ENCODE measurements at regions not wholly inside any gene's neighbourhood (a gene's known extent, or its start where the extent isn't known, plus 50 kb on each side); places are given as distances from the start of the nearest gene placed in this dataset.

- H3K79me1 ChIP-seq (ENCODE audit: low read depth, low read length), result no peaks in the 10 kb centered on the region
- CTCF ChIA-PET (ENCODE audit: partially characterized antibody), result interaction anchor here (0.5 to 2.6 kb wide), 6 partner anchors 14 to 495 kb away, joined by 3 to 9 read pairs (median 4); no protein-coding TSS in a partner anchor
- 95% methylated on average over 18 of the region's 18 CpGs; no CpG with 5 or more reads in 1 of the 2 experiments for WGBS, 2 experiments (ENCODE audit: extremely low coverage in 1 of 2, insufficient coverage in 1 of 2, insufficient read length in 1 of 2, insufficient replicate concordance in 2 of 2, low coverage in 1 of 2, low lambda C conversion rate in 2 of 2, missing lambda C conversion rate in 1 of 2)
Measured at GRCh38 chr2:120580709-120581108, 155.0 kb upstream of the GLI2 start.

More at GRCh38 chr2:120580709-120581108, 155.0 kb upstream of the GLI2 start:
- Histone ChIP-seq H3K27ac (ENCODE audit: low read depth, low read length) (no peak overlapping the region), H3K23ac (ENCODE audit: insufficient read length) (no peak overlapping the region), H3K14ac (ENCODE audit: insufficient read length) (no peak overlapping the region), H2AK5ac (ENCODE audit: low read depth, low read length) (no peak overlapping the region), H2AFZ (ENCODE audit: low read length) (no peak overlapping the region), H4K20me1 (replicated peaks in 1 of 2; ENCODE audit: control insufficient read depth in 1 of 2, insufficient read depth in 2 of 2, low read length in 2 of 2) (peaks cover 0 to 2% of the 10 kb centered on the region in 2 experiments), H3K4me2 (ENCODE audit: insufficient read depth in 1 of 2, low read depth in 2 of 2, low read length in 2 of 2) (no peak overlapping the region), H2BK12ac (ENCODE audit: low read depth, low read length) (no peak overlapping the region), H4K5ac (ENCODE audit: insufficient read length, low read depth, low read length) (no peak overlapping the region), H3K27me3 (replicated peaks in 1 of 4; ENCODE audit: control insufficient read depth in 3 of 4, extremely low read depth in 1 of 4, insufficient read depth in 3 of 4, low read length in 3 of 4) (peaks cover under 1 to 52% (median 22%) of the 10 kb centered on the region in 4 experiments), H3K36me3 (ENCODE audit: control insufficient read depth in 2 of 4, insufficient read depth in 4 of 4, low read length in 3 of 4) (no peaks in the 10 kb centered on the region), H3K18ac (ENCODE audit: extremely low read depth, low read length) (no peak overlapping the region), H3K4ac (replicated peaks; ENCODE audit: insufficient read length, low read depth, low read length) (no peak overlapping the region), H4K91ac (replicated peaks; ENCODE audit: insufficient read length, low read length) (no peak overlapping the region), H2BK15ac (ENCODE audit: low read length) (no peak overlapping the region), H3K79me2 (ENCODE audit: control insufficient read depth in 1 of 2, insufficient read depth in 2 of 2, low read length in 2 of 2) (no peaks in the 10 kb centered on the region), H2BK120ac (replicated peaks; ENCODE audit: low read depth, low read length) (no peak overlapping the region), H2BK20ac (ENCODE audit: low read length) (no peak overlapping the region; the same call in 1 of the 2 replicates), H4K8ac (ENCODE audit: extremely low read depth, insufficient read depth, low read length) (no peak overlapping the region), H3K4me3 (ENCODE audit: extremely low read depth in 1 of 4, insufficient read depth in 2 of 4, low read depth in 3 of 4, low read length in 4 of 4) (no peak overlapping the region), H3K56ac (replicated peaks; ENCODE audit: insufficient read length, low read depth, low read length) (no peak overlapping the region), H3K23me2 (ENCODE audit: low read depth, low read length) (no peaks in the 10 kb centered on the region; the same call in 1 of the 2 replicates), H3K4me1 (replicated peaks in 1 of 4; ENCODE audit: control insufficient read depth in 3 of 4, insufficient read depth in 4 of 4, low read length in 3 of 4) (peaks cover under 1 to 3% (median 2%) of the 10 kb centered on the region in 4 experiments; a peak in 5 of 7 replicates), H3K9me3 (ENCODE audit: insufficient read depth in 2 of 2, low read depth in 1 of 2, low read length in 1 of 2) (no peaks in the 10 kb centered on the region), H2BK5ac (ENCODE audit: low read depth, low read length) (no peak overlapping the region), H3K9ac (replicated peaks in 1 of 4; ENCODE audit: extremely low read depth in 1 of 4, low read depth in 3 of 4, low read length in 3 of 4) (no peak overlapping the region)
- no peak for TF ChIP-seq TAF7 (optimal IDR thresholded peaks at IDR 0.05; ENCODE audit: borderline replicate concordance, low read depth, low read length)
- TF ChIP-seq YY1 (IDR thresholded peaks at IDR 0.05; ENCODE audit: low read depth, low read length), result no peak
- TF ChIP-seq SIRT6 (IDR thresholded peaks at IDR 0.05; ENCODE audit: low read length), result no peak
- TF ChIP-seq CHD1 (IDR thresholded peaks at IDR 0.05; ENCODE audit: low read depth, low read length), result no peak
- no peak for TF ChIP-seq SIN3A (conservative IDR thresholded peaks at IDR 0.05 in 1 of 2, IDR thresholded peaks at IDR 0.05 in 1 of 2; ENCODE audit: low read depth in 1 of 2, low read length in 2 of 2)
- POLR2A ChIA-PET (ENCODE audit: partially characterized antibody), result no interaction called here
- no peak for FAIRE-seq
- no peak for DNase-seq (ENCODE audit: low read depth in 1 of 2, low spot score in 2 of 2)
